SU-DHL-6 (cell line): ENCODE measurements at regions not wholly inside any gene's neighbourhood (a gene's known extent, or its start where the extent isn't known, plus 50 kb on each side); places are given as distances from the start of the nearest gene placed in this dataset.

Source experiments
- H2AFZ ChIP-seq: fragments of 200-600 bp; sonication (generic); 2 replicates; pipeline ENCODE4 v1.6.1; 2014; ENCODE audit warnings: low read depth, mild to moderate bottlenecking, moderate library complexity, mixed read lengths, antibody characterized with exemption, low read length; ENCODE audit not compliant: severe bottlenecking
- H3F3A ChIP-seq: fragments of 200-600 bp; shearing (Covaris generic); 2 replicates; pipeline ENCODE4 v1.6.0; 2016; ENCODE audit warnings: antibody characterized with exemption, mild to moderate bottlenecking; ENCODE audit not compliant: insufficient read depth
- H3K27ac ChIP-seq: fragments of 200-600 bp; sonication (generic); 2 replicates; pipeline ENCODE4 v1.5.1; 2016; ENCODE audit warnings: low read depth, mild to moderate bottlenecking, low read length, moderate library complexity, mixed read lengths
- H3K27me3 ChIP-seq: fragments of 200-600 bp; sonication (generic), shearing (Covaris generic); 2 replicates; pipeline ENCODE4 v1.6.0; 2014; ENCODE audit warnings: mild to moderate bottlenecking, low read length
- H3K36me3 ChIP-seq: fragments of 200-600 bp; sonication (generic); 2 replicates; pipeline ENCODE4 v1.6.1; 2014; ENCODE audit warnings: mild to moderate bottlenecking, low read length, mixed read lengths
- H3K4me2 ChIP-seq: fragments of 300-600, 200-600 bp; shearing (Covaris generic), sonication (generic); 2 replicates; pipeline ENCODE4 v1.6.0; 2014; ENCODE audit warnings: low read length, low read depth, mild to moderate bottlenecking; ENCODE audit not compliant: poor library complexity, severe bottlenecking
- H3K4me3 ChIP-seq: fragments of 200-600 bp; sonication (generic); 2 replicates; pipeline ENCODE4 v1.5.1; 2014; ENCODE audit warnings: antibody characterized with exemption, low read length, mild to moderate bottlenecking, mixed read lengths; ENCODE audit not compliant: insufficient read depth, poor library complexity, severe bottlenecking
- H3K79me2 ChIP-seq: fragments of 200-600 bp; sonication (generic); 2 replicates; pipeline ENCODE4 v1.6.1; 2014; ENCODE audit warnings: mild to moderate bottlenecking, low read length, moderate library complexity; ENCODE audit not compliant: insufficient read depth
- H3K9ac ChIP-seq: fragments of 200-600 bp; sonication (generic); 2 replicates; pipeline ENCODE4 v1.7.0; 2014; ENCODE audit warnings: mild to moderate bottlenecking, low read length
- H3K9me2 ChIP-seq: fragments of 200-600 bp; sonication (generic); replicated peaks from 2 replicates; pipeline ENCODE4 v1.6.1; 2014; ENCODE audit warnings: low read length; ENCODE audit not compliant: insufficient read depth
- H3K9me3 ChIP-seq: fragments of 200-600 bp; sonication (generic); 2 replicates; pipeline ENCODE4 v1.6.1; 2014; ENCODE audit warnings: low read length, mixed read lengths; ENCODE audit not compliant: insufficient read depth
- H4K20me1 ChIP-seq: fragments of 200-600 bp; sonication (generic); 2 replicates; pipeline ENCODE4 v1.6.1; 2014; ENCODE audit warnings: low read depth, mild to moderate bottlenecking, antibody characterized with exemption, low read length, moderate library complexity, mixed read lengths
- EZH2phosphoT487 ChIP-seq: fragments of 200-600 bp; sonication (generic), shearing (Covaris generic); conservative IDR thresholded peaks from 2 replicates; pipeline ENCODE4 v1.6.1; 2018; ENCODE audit warnings: mild to moderate bottlenecking, antibody characterized with exemption, low read length, moderate library complexity, mixed read lengths
- TF ChIP-seq, protein P1 (sequence below): fragments of 200-600 bp; sonication (generic); IDR thresholded peaks from one replicate; pipeline ENCODE4 v1.5.1; 2017; ENCODE audit warnings: antibody characterized with exemption, mild to moderate bottlenecking, low read length, moderate library complexity; ENCODE audit not compliant: insufficient read depth, poor library complexity, severe bottlenecking

DNA sequence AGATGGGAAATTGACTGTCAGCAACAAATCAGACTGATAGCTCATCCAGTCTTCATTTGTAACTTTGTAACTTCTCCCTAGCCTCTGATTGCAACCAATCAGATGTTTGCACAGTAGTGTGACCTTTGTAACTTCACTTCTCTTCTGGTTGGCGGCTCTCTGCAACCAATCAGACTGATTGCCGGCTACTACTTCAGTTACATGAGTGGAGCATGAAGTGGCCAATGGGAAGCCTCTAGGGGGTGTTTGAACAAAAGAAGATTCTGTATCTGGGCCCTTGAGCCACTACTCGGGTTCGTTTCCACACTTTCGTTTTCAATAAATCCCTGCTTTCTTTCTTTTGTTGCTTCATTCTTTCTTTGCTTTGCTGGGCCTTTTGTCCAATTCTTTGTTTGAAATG is 1285.8 kb downstream of the TECRL start:
- no peak overlapping the region for H3K4me3 ChIP-seq
- no peak overlapping the region for H3K27ac ChIP-seq
- no peaks in the 10 kb centered on the region for H3K79me2 ChIP-seq
- no peaks in the 10 kb centered on the region for H3K36me3 ChIP-seq
- H3K27me3 ChIP-seq, result no peaks in the 10 kb centered on the region
- TF ChIP-seq, protein P1, sequence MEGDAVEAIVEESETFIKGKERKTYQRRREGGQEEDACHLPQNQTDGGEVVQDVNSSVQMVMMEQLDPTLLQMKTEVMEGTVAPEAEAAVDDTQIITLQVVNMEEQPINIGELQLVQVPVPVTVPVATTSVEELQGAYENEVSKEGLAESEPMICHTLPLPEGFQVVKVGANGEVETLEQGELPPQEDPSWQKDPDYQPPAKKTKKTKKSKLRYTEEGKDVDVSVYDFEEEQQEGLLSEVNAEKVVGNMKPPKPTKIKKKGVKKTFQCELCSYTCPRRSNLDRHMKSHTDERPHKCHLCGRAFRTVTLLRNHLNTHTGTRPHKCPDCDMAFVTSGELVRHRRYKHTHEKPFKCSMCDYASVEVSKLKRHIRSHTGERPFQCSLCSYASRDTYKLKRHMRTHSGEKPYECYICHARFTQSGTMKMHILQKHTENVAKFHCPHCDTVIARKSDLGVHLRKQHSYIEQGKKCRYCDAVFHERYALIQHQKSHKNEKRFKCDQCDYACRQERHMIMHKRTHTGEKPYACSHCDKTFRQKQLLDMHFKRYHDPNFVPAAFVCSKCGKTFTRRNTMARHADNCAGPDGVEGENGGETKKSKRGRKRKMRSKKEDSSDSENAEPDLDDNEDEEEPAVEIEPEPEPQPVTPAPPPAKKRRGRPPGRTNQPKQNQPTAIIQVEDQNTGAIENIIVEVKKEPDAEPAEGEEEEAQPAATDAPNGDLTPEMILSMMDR, result no peak
- no peak for TF ChIP-seq EZH2phosphoT487
- no peaks in the 10 kb centered on the region for H3F3A ChIP-seq
- H4K20me1 ChIP-seq, result no peaks in the 10 kb centered on the region
- no peak overlapping the region for H2AFZ ChIP-seq
- H3K9ac ChIP-seq, result no peak overlapping the region
- no peaks in the 10 kb centered on the region for H3K9me2 ChIP-seq
- no peaks in the 10 kb centered on the region for H3K9me3 ChIP-seq
- no peak overlapping the region for H3K4me2 ChIP-seq

DNA sequence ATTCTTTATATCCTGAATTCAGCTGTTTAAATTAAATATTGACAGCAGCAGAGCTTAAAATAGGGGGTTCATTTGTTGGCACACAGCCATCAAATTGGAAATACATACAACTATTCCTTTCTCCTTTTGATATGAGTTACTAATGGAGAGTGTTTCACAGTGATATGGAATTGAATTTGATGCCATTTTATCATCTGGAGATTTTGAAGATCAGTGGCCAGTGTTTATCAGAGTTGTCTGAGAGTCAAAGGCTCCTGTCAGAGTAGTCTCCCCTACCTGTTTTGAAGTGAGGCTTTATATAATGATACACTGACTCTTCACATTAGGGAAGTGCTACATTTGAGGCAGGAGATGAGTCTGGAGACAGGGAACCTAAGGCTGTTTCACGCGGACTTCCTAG is 1286.3 kb downstream of the TECRL start:
- no peak overlapping the region for H3K9ac ChIP-seq
- H3K9me3 ChIP-seq, result no peaks in the 10 kb centered on the region
- no peak overlapping the region for H3K4me3 ChIP-seq
- TF ChIP-seq, protein P1, result no peak
- no peak for TF ChIP-seq EZH2phosphoT487
- H2AFZ ChIP-seq, result no peak overlapping the region
- no peaks in the 10 kb centered on the region for H3F3A ChIP-seq
- no peaks in the 10 kb centered on the region for H3K36me3 ChIP-seq
- no peaks in the 10 kb centered on the region for H4K20me1 ChIP-seq
- H3K79me2 ChIP-seq, result no peaks in the 10 kb centered on the region
- H3K27me3 ChIP-seq, result no peaks in the 10 kb centered on the region
- no peaks in the 10 kb centered on the region for H3K9me2 ChIP-seq
- no peak overlapping the region for H3K4me2 ChIP-seq
- H3K27ac ChIP-seq, result no peak overlapping the region

DNA sequence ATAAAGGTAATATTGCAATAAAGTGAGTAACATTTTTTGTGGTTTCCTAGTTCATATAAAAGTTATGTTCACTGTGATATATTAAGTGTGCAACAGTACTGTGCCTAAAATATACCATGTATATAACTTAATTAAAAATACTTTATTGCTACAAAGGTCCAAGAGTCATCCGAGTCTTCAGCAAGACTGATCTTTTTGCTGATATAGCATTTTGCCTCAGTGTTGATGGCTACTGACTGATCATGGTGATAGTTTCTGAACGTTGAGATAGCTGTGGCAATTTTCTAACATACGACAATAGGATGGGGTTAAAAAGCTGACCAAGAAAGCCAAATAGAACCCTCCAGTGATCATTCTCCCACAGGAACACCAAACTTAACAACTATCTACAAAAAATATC is 1302.7 kb downstream of the TECRL start:
- H3F3A ChIP-seq, result no peaks in the 10 kb centered on the region
- H3K27me3 ChIP-seq, result no peaks in the 10 kb centered on the region
- H3K4me2 ChIP-seq, result no peak overlapping the region
- no peak overlapping the region for H2AFZ ChIP-seq
- TF ChIP-seq, protein P1, result no peak
- TF ChIP-seq EZH2phosphoT487, result no peak
- no peak overlapping the region for H3K4me3 ChIP-seq
- H3K9me3 ChIP-seq, result no peaks in the 10 kb centered on the region
- no peaks in the 10 kb centered on the region for H3K79me2 ChIP-seq
- H3K9me2 ChIP-seq, result no peaks in the 10 kb centered on the region
- H3K27ac ChIP-seq, result no peak overlapping the region
- H4K20me1 ChIP-seq, result no peaks in the 10 kb centered on the region
- no peak overlapping the region for H3K9ac ChIP-seq
- no peaks in the 10 kb centered on the region for H3K36me3 ChIP-seq

DNA sequence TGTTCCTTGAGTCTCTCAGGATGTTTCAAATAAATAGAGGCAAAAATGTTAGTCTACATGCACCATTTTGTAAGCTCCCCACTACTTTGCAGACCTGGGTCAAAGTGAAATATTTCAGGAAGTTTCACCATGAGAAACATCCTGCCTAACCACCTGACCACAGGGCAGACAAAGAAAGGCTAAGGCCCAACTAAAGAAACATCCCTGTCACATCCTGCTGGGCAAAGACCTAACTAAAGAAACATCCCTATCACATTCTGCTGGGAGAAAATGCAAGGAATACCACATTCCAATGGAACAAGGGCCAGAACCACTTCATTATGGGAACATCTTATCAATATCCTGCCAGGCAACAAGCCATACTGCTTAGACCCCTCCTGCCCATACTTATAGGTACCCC is 1303.4 kb downstream of the TECRL start:
- H3K9ac ChIP-seq, result no peak overlapping the region
- no peak overlapping the region for H2AFZ ChIP-seq
- H3K4me2 ChIP-seq, result no peak overlapping the region
- no peak for TF ChIP-seq EZH2phosphoT487
- TF ChIP-seq, protein P1, result no peak
- no peaks in the 10 kb centered on the region for H3K9me3 ChIP-seq
- H3K27me3 ChIP-seq, result no peaks in the 10 kb centered on the region
- no peak overlapping the region for H3K27ac ChIP-seq
- no peaks in the 10 kb centered on the region for H3F3A ChIP-seq
- H3K4me3 ChIP-seq, result no peak overlapping the region
- H3K36me3 ChIP-seq, result no peaks in the 10 kb centered on the region
- H3K9me2 ChIP-seq, result no peaks in the 10 kb centered on the region
- H4K20me1 ChIP-seq, result no peaks in the 10 kb centered on the region
- H3K79me2 ChIP-seq, result no peaks in the 10 kb centered on the region
